ENCODE measurements at regions not wholly inside any gene's neighbourhood (a gene's known extent, or its start where the extent isn't known, plus 50 kb on each side); places are given as distances from the start of the nearest gene placed in this dataset.

GRCh38 chr6:54992789-54993188, 146.2 kb downstream of the FAM83B start:
- TF ChIP-seq CTCF (IDR thresholded peaks at IDR 0.05) (peak in 4 of 6 experiments; percentile 27 to 64 (median 50)), POLR2A (IDR thresholded peaks at IDR 0.05) (no peak)
